Panc1 (cell line): ENCODE measurements at regions not wholly inside any gene's neighbourhood (a gene's known extent, or its start where the extent isn't known, plus 50 kb on each side); places are given as distances from the start of the nearest gene placed in this dataset.

Experiments
- ATAC-seq: fragments of 200-7000 bp; cut with Tn5 transposase; 2 replicates; pipeline ENCODE4 v1.9.1; 2020; ENCODE audit warnings: mild to moderate bottlenecking, moderate library complexity
- BruUV-seq: library from RNA; stranded (reverse); fragments of 400-500 nt; replicated peaks from 2 replicates; lab custom pipeline; 2021; lab: Mats Ljungman, UMichigan
- CTCF ChIA-PET: fragments of 300-600 bp; sonication (Branson Sonifier 250); formaldehyde crosslinking; loops from one replicate; lab custom pipeline; 2022; ENCODE audit warnings: antibody characterized with exemption; lab: Charles Lee
- POLR2A ChIA-PET: fragments of 300-600 bp; sonication (Branson Sonifier 250); formaldehyde crosslinking; loops from one replicate; lab custom pipeline; 2022; ENCODE audit warnings: antibody characterized with exemption; lab: Charles Lee
- DNase-seq: peaks from one replicate; pipeline ENCODE4 v3.0.0-alpha.2; 2010; ENCODE audit warnings: low read depth, low spot score
- H3K27ac ChIP-seq: 2 replicates; pipeline ENCODE4 v1.5.1; 2011; ENCODE audit warnings: mild to moderate bottlenecking, low read length, inconsistent platforms
- H3K27me3 ChIP-seq: fragments of 200-500 bp; sonication (Bioruptor generic); 2 replicates; pipeline ENCODE4 v1.6.0; 2014; ENCODE audit warnings: low read length, inconsistent platforms; ENCODE audit not compliant: control insufficient read depth, insufficient read depth
- H3K36me3 ChIP-seq: fragments of 200-500 bp; sonication (Bioruptor generic); 2 replicates; pipeline ENCODE4 v1.5.1; 2014; ENCODE audit warnings: inconsistent platforms, mild to moderate bottlenecking, low read length, moderate library complexity; ENCODE audit not compliant: control insufficient read depth, insufficient read depth
- H3K4me1 ChIP-seq: 2 replicates; pipeline ENCODE4 v1.5.1; 2011; ENCODE audit warnings: inconsistent platforms, mild to moderate bottlenecking, low read length, moderate library complexity; ENCODE audit not compliant: control insufficient read depth, insufficient read depth
- H3K4me3 ChIP-seq, 2 experiments: 2 replicates each; pipeline ENCODE4 v1.5.1; 2011 to 2012; ENCODE audit warnings: low read depth in 2 of 2, low read length in 2 of 2, mild to moderate bottlenecking in 2 of 2, inconsistent platforms in 1 of 2, moderate library complexity in 1 of 2
- H3K9me3 ChIP-seq: fragments of 200-500 bp; sonication (Bioruptor generic); 2 replicates; pipeline ENCODE4 v1.5.1; 2014; ENCODE audit warnings: low read depth, mild to moderate bottlenecking, inconsistent platforms, low read length, moderate library complexity; ENCODE audit not compliant: control insufficient read depth, insufficient read depth
- SIN3A ChIP-seq: IDR thresholded peaks from 2 replicates; pipeline ENCODE4 v1.6.1; 2012; ENCODE audit warnings: low read depth, mild to moderate bottlenecking, low read length, moderate library complexity, borderline replicate concordance; ENCODE audit not compliant: insufficient read depth
- TCF7L2 ChIP-seq: IDR thresholded peaks from 2 replicates; pipeline ENCODE4 v1.6.1; 2011; ENCODE audit warnings: mild to moderate bottlenecking, low read depth, low read length, inconsistent platforms
- in situ Hi-C: cut with HindIII; loops from 2 replicates; pipeline ENCODE4 v1.10.0; 2016; ENCODE audit warnings: low sequenced_read_pairs, low pct_unique_long_range_greater_than_20kb
- intact Hi-C: fragments of 100-400 bp; cut with micrococcal nuclease; formaldehyde crosslinking; loops from one replicate; pipeline ENCODE4 v1.10.0; 2022; ENCODE audit not compliant: unreplicated experiment
- TF ChIP-seq, protein P1 (sequence below), 2 experiments: IDR thresholded peaks; 2 replicates each; pipeline ENCODE4 v1.6.1; 2011 to 2012; ENCODE audit warnings: low read depth in 2 of 2, control low read depth in 1 of 2, low read length in 1 of 2, mild to moderate bottlenecking in 1 of 2, moderate library complexity in 1 of 2; ENCODE audit not compliant: insufficient read depth in 1 of 2
- TF ChIP-seq, protein P2 (sequence below): fragments of 450-650 bp; IDR thresholded peaks from 2 replicates; pipeline ENCODE4 v1.5.1; 2017; ENCODE audit warnings: mild to moderate bottlenecking

DNA sequence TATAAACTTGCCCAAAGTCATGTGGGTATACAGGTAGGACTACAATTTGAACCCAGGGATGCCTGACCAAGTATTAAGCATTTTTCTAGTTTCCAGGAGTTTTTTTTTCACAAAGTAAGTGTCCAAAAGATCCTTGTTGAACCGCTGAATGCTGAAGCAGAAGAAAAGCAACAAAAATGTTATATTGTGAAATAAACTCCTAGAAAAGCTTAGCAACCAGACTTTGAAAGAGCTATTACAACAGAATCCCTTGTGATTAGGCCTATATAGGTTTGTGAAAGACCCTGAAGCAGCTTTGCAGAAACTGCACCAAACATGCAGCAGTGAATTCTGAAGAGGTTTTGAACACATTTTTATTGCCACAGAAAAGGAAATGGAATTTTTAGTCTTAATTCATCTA is 236.8 kb downstream of the TUSC7 start:
- TF ChIP-seq TCF7L2: no peak
- TF ChIP-seq, protein P1, sequence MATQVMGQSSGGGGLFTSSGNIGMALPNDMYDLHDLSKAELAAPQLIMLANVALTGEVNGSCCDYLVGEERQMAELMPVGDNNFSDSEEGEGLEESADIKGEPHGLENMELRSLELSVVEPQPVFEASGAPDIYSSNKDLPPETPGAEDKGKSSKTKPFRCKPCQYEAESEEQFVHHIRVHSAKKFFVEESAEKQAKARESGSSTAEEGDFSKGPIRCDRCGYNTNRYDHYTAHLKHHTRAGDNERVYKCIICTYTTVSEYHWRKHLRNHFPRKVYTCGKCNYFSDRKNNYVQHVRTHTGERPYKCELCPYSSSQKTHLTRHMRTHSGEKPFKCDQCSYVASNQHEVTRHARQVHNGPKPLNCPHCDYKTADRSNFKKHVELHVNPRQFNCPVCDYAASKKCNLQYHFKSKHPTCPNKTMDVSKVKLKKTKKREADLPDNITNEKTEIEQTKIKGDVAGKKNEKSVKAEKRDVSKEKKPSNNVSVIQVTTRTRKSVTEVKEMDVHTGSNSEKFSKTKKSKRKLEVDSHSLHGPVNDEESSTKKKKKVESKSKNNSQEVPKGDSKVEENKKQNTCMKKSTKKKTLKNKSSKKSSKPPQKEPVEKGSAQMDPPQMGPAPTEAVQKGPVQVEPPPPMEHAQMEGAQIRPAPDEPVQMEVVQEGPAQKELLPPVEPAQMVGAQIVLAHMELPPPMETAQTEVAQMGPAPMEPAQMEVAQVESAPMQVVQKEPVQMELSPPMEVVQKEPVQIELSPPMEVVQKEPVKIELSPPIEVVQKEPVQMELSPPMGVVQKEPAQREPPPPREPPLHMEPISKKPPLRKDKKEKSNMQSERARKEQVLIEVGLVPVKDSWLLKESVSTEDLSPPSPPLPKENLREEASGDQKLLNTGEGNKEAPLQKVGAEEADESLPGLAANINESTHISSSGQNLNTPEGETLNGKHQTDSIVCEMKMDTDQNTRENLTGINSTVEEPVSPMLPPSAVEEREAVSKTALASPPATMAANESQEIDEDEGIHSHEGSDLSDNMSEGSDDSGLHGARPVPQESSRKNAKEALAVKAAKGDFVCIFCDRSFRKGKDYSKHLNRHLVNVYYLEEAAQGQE (IDR thresholded peaks at IDR 0.05; ENCODE audit: insufficient read depth in 1 of 2, low read depth in 2 of 2, low read length in 1 of 2): no peak
- TF ChIP-seq SIN3A: no peak
- TF ChIP-seq, protein P2, sequence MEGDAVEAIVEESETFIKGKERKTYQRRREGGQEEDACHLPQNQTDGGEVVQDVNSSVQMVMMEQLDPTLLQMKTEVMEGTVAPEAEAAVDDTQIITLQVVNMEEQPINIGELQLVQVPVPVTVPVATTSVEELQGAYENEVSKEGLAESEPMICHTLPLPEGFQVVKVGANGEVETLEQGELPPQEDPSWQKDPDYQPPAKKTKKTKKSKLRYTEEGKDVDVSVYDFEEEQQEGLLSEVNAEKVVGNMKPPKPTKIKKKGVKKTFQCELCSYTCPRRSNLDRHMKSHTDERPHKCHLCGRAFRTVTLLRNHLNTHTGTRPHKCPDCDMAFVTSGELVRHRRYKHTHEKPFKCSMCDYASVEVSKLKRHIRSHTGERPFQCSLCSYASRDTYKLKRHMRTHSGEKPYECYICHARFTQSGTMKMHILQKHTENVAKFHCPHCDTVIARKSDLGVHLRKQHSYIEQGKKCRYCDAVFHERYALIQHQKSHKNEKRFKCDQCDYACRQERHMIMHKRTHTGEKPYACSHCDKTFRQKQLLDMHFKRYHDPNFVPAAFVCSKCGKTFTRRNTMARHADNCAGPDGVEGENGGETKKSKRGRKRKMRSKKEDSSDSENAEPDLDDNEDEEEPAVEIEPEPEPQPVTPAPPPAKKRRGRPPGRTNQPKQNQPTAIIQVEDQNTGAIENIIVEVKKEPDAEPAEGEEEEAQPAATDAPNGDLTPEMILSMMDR: no peak
- DNase-seq (no peak), ATAC-seq (no peak)
- Histone ChIP-seq H3K4me3 (no peak overlapping the region), H3K27me3 (no peaks in the 10 kb centered on the region), H3K36me3 (no peaks in the 10 kb centered on the region), H3K4me1 (no peaks in the 10 kb centered on the region), H3K27ac (no peak overlapping the region), H3K9me3 (no peaks in the 10 kb centered on the region)
- intact Hi-C loops: no loop called here
- ChIA-PET POLR2A (no interaction called here), CTCF (no interaction called here)
- in situ Hi-C loops: no loop called here
- BruUV-seq: no TSS peak

DNA sequence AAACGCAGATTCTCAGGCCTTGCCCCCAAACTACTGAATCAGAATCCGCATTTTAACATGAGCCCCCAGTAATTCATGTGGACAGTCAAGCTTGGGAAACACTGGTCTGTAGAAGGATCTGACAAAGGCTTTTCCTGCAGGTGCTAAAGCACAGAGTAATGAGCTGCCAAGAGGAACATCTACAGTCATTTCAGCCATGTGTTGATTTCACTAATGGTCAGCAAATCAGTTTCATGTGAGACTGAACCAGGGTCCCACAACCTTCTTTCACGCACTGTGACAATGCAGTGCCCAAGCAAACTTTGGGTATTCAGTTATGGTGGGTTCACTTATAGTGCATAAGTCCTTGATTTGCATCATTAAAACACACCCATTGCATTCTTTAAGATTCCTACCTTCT is 237.6 kb downstream of the TUSC7 start:
- TF ChIP-seq SIN3A: no peak
- TF ChIP-seq, protein P2: no peak
- no peak for TF ChIP-seq TCF7L2
- TF ChIP-seq, protein P1 (IDR thresholded peaks at IDR 0.05; ENCODE audit: insufficient read depth in 1 of 2, low read depth in 2 of 2, low read length in 1 of 2): no peak
- ATAC-seq (no peak), DNase-seq (no peak)
- Histone ChIP-seq H3K27ac (no peak overlapping the region), H3K27me3 (no peaks in the 10 kb centered on the region), H3K36me3 (no peaks in the 10 kb centered on the region), H3K4me3 (no peak overlapping the region), H3K9me3 (no peaks in the 10 kb centered on the region), H3K4me1 (no peaks in the 10 kb centered on the region)
- in situ Hi-C loops: no loop called here
- ChIA-PET POLR2A (no interaction called here), CTCF (no interaction called here)
- BruUV-seq: no TSS peak
- intact Hi-C loops: no loop called here
